H1 (cell line): ENCODE measurements at regions not wholly inside any gene's neighbourhood (a gene's known extent, or its start where the extent isn't known, plus 50 kb on each side); places are given as distances from the start of the nearest gene placed in this dataset.

ENCODE experiments used
- CTCF ChIA-PET: fragments of 300-600 bp; sonication (Branson Sonifier 250); formaldehyde crosslinking; loops from one replicate; lab custom pipeline; 2021; ENCODE audit not compliant: partially characterized antibody; lab: Charles Lee
- POLR2A ChIA-PET: fragments of 300-600 bp; sonication (Branson Sonifier 250); formaldehyde crosslinking; loops from one replicate; lab custom pipeline; 2021; ENCODE audit warnings: inconsistent platforms; ENCODE audit not compliant: partially characterized antibody; lab: Charles Lee
- DNase-seq, 2 experiments: peaks; one replicate each; pipeline versions ENCODE4 v3.0.0 to v3.0.0-alpha.2; 2010 to 2022; ENCODE audit warnings: low spot score in 2 of 2, low read depth in 1 of 2, mixed read lengths in 1 of 2
- FAIRE-seq: peaks from 2 replicates; lab custom pipeline; 2011; peaks lifted over from hg19 to GRCh38; lab: Jason Lieb, UNC
- H2AFZ ChIP-seq: 2 replicates; pipeline ENCODE4 v1.8.1; 2012; ENCODE audit warnings: low read length, inconsistent platforms
- H2AK5ac ChIP-seq: 2 replicates; pipeline ENCODE4 v1.6.1; 2013; ENCODE audit warnings: low read depth, low read length
- H2BK120ac ChIP-seq: replicated peaks from 2 replicates; pipeline ENCODE3; 2013; ENCODE audit warnings: low read depth, low read length, inconsistent platforms
- H2BK12ac ChIP-seq: 2 replicates; pipeline ENCODE4 v1.6.1; 2013; ENCODE audit warnings: low read depth, low read length
- H2BK15ac ChIP-seq: 2 replicates; pipeline ENCODE4 v1.6.1; 2013; ENCODE audit warnings: low read length
- H2BK20ac ChIP-seq: 2 replicates; pipeline ENCODE4 v1.6.1; 2013; ENCODE audit warnings: low read length
- H2BK5ac ChIP-seq: 2 replicates; pipeline ENCODE4 v1.6.1; 2013; ENCODE audit warnings: low read depth, low read length
- H3K14ac ChIP-seq: 2 replicates; pipeline ENCODE4 v1.6.1; 2013; ENCODE audit warnings: inconsistent platforms; ENCODE audit not compliant: insufficient read length
- H3K18ac ChIP-seq: 2 replicates; pipeline ENCODE4 v1.6.1; 2013; ENCODE audit warnings: low read length; ENCODE audit errors: extremely low read depth
- H3K23ac ChIP-seq: 2 replicates; pipeline ENCODE4 v1.6.1; 2013; ENCODE audit warnings: inconsistent platforms; ENCODE audit not compliant: insufficient read length
- H3K23me2 ChIP-seq: 2 replicates; pipeline ENCODE4 v1.6.1; 2013; ENCODE audit warnings: low read depth, low read length
- H3K27ac ChIP-seq: 2 replicates; pipeline ENCODE4 v1.6.1; 2011; ENCODE audit warnings: low read depth, low read length, inconsistent platforms
- H3K27me3 ChIP-seq, 4 experiments: replicated peaks in 1 of 4; 1 replicate in 1 of 4; 2 replicates in 3 of 4; pipeline versions ENCODE4 v1.6.1 to v1.8.1; 2011 to 2013; ENCODE audit warnings: low read length in 3 of 4, mild to moderate bottlenecking in 3 of 4, inconsistent platforms in 2 of 4, mixed read lengths in 2 of 4, moderate library complexity in 1 of 4; ENCODE audit not compliant: control insufficient read depth in 3 of 4, insufficient read depth in 3 of 4; ENCODE audit errors: extremely low read depth in 1 of 4
- H3K36me3 ChIP-seq, 4 experiments: 2 replicates each; pipeline versions ENCODE4 v1.6.1 to v1.8.1; 2011 to 2013; ENCODE audit warnings: mild to moderate bottlenecking in 4 of 4, low read length in 3 of 4, moderate library complexity in 2 of 4, control low read depth in 1 of 4, inconsistent platforms in 1 of 4; ENCODE audit not compliant: insufficient read depth in 4 of 4, control insufficient read depth in 2 of 4
- H3K4ac ChIP-seq: replicated peaks from 2 replicates; pipeline ENCODE3; 2013; ENCODE audit warnings: low read length, low read depth, mixed read lengths, inconsistent platforms; ENCODE audit not compliant: insufficient read length
- H3K4me1 ChIP-seq, 4 experiments: replicated peaks in 1 of 4; 1 replicate in 1 of 4; 2 replicates in 3 of 4; pipeline versions ENCODE4 v1.6.1 to v1.8.1; 2011 to 2013; ENCODE audit warnings: low read length in 3 of 4, inconsistent platforms in 2 of 4, mixed read lengths in 1 of 4; ENCODE audit not compliant: insufficient read depth in 4 of 4, control insufficient read depth in 3 of 4
- H3K4me2 ChIP-seq, 2 experiments: 2 replicates each; pipeline versions ENCODE4 v1.6.1 to v1.8.1; 2011 to 2013; ENCODE audit warnings: low read depth in 2 of 2, low read length in 2 of 2, control low read depth in 1 of 2, inconsistent platforms in 1 of 2, mild to moderate bottlenecking in 1 of 2; ENCODE audit not compliant: insufficient read depth in 1 of 2
- H3K4me3 ChIP-seq, 4 experiments: fragments of 200-600, 300-600 bp in 1 of 4; sonication (generic), shearing (Covaris generic), sonication (Bioruptor Twin) in 1 of 4; 2 replicates each; pipeline versions ENCODE4 v1.5.1 to v1.8.1; 2011 to 2016; ENCODE audit warnings: low read length in 4 of 4, low read depth in 3 of 4, control low read depth in 2 of 4, inconsistent platforms in 2 of 4, mild to moderate bottlenecking in 2 of 4, mixed read lengths in 1 of 4, moderate library complexity in 1 of 4; ENCODE audit not compliant: insufficient read depth in 2 of 4; ENCODE audit errors: extremely low read depth in 1 of 4
- H3K56ac ChIP-seq: replicated peaks from 2 replicates; pipeline ENCODE3; 2013; ENCODE audit warnings: low read depth, mild to moderate bottlenecking, mixed read lengths, low read length, inconsistent platforms; ENCODE audit not compliant: insufficient read length
- H3K79me1 ChIP-seq: 2 replicates; pipeline ENCODE4 v1.6.1; 2013; ENCODE audit warnings: low read depth, low read length, control low read depth
- H3K79me2 ChIP-seq, 2 experiments: 2 replicates each; pipeline versions ENCODE4 v1.6.1 to v1.8.1; 2012 to 2013; ENCODE audit warnings: low read length in 2 of 2, mild to moderate bottlenecking in 2 of 2, inconsistent platforms in 1 of 2; ENCODE audit not compliant: insufficient read depth in 2 of 2, control insufficient read depth in 1 of 2
- H3K9ac ChIP-seq, 4 experiments: replicated peaks in 1 of 4; 1 replicate in 1 of 4; 2 replicates in 3 of 4; pipeline versions ENCODE4 v1.6.1 to v1.8.1; 2011 to 2013; ENCODE audit warnings: low read depth in 3 of 4, low read length in 3 of 4, control low read depth in 2 of 4, mild to moderate bottlenecking in 2 of 4, moderate library complexity in 2 of 4, inconsistent platforms in 1 of 4; ENCODE audit errors: extremely low read depth in 1 of 4
- H3K9me3 ChIP-seq, 2 experiments: 2 replicates each; pipeline versions ENCODE4 v1.6.1 to v1.8.1; 2012 to 2013; ENCODE audit warnings: mild to moderate bottlenecking in 2 of 2, moderate library complexity in 2 of 2, control low read depth in 1 of 2, inconsistent platforms in 1 of 2, low read depth in 1 of 2, low read length in 1 of 2, mixed read lengths in 1 of 2; ENCODE audit not compliant: insufficient read depth in 2 of 2
- H4K20me1 ChIP-seq, 2 experiments: replicated peaks in 1 of 2; 2 replicates each; pipeline versions ENCODE3 to v1.8.1; 2011 to 2013; ENCODE audit warnings: inconsistent platforms in 2 of 2, low read length in 2 of 2, mild to moderate bottlenecking in 1 of 2; ENCODE audit not compliant: insufficient read depth in 2 of 2, control insufficient read depth in 1 of 2
- H4K5ac ChIP-seq: 2 replicates; pipeline ENCODE4 v1.6.1; 2013; ENCODE audit warnings: low read length, low read depth, mixed read lengths, inconsistent platforms; ENCODE audit not compliant: insufficient read length
- H4K8ac ChIP-seq: 2 replicates; pipeline ENCODE4 v1.8.0; 2013; ENCODE audit warnings: mild to moderate bottlenecking, moderate library complexity, low read length, inconsistent platforms; ENCODE audit not compliant: insufficient read depth; ENCODE audit errors: extremely low read depth
- H4K91ac ChIP-seq: replicated peaks from 2 replicates; pipeline ENCODE3; 2013; ENCODE audit warnings: low read length, mixed read lengths, inconsistent platforms; ENCODE audit not compliant: insufficient read length
- ASH2L ChIP-seq: fragments of 200-600, 300-600 bp; sonication (generic); IDR thresholded peaks from one replicate; pipeline ENCODE4 v1.7.1; 2017; ENCODE audit warnings: low read length
- BRCA1 ChIP-seq: IDR thresholded peaks from 2 replicates; pipeline ENCODE4 v1.6.1; 2012; ENCODE audit warnings: low read depth, low read length, improper control_type of control experiment
- FOSL1 ChIP-seq: IDR thresholded peaks from 2 replicates; pipeline ENCODE4 v1.6.1; 2011; ENCODE audit warnings: mild to moderate bottlenecking, low read depth, low read length, moderate library complexity; ENCODE audit not compliant: insufficient read depth
- MAFK ChIP-seq: IDR thresholded peaks from 2 replicates; pipeline ENCODE4 v1.6.1; 2012; ENCODE audit warnings: low read depth, mild to moderate bottlenecking, improper control_type of control experiment, low read length
- RFX5 ChIP-seq: IDR thresholded peaks from 2 replicates; pipeline ENCODE4 v1.6.1; 2011; ENCODE audit warnings: low read depth, low read length, improper control_type of control experiment, borderline replicate concordance
- RNF2 ChIP-seq: fragments of 200-900, 300-1000 bp; sonication (generic); IDR thresholded peaks from 2 replicates; pipeline ENCODE4 v1.7.1; 2016; ENCODE audit warnings: borderline replicate concordance, low read depth, mild to moderate bottlenecking, antibody characterized with exemption, low read length; ENCODE audit not compliant: poor library complexity, severe bottlenecking; ENCODE audit errors: missing control alignments
- SIX5 ChIP-seq: IDR thresholded peaks from 2 replicates; pipeline ENCODE4 v1.6.1; 2011; ENCODE audit warnings: mild to moderate bottlenecking, low read depth, low read length
- SRF ChIP-seq: IDR thresholded peaks from 2 replicates; pipeline ENCODE4 v1.6.1; 2011; ENCODE audit warnings: mild to moderate bottlenecking, low read depth, low read length, moderate library complexity
- SUZ12 ChIP-seq: fragments of 200-600 bp; sonication (generic); IDR thresholded peaks from 2 replicates; pipeline ENCODE4 v1.6.1; 2012; ENCODE audit warnings: mild to moderate bottlenecking, inconsistent platforms, low read length, moderate library complexity, mixed read lengths

DNA sequence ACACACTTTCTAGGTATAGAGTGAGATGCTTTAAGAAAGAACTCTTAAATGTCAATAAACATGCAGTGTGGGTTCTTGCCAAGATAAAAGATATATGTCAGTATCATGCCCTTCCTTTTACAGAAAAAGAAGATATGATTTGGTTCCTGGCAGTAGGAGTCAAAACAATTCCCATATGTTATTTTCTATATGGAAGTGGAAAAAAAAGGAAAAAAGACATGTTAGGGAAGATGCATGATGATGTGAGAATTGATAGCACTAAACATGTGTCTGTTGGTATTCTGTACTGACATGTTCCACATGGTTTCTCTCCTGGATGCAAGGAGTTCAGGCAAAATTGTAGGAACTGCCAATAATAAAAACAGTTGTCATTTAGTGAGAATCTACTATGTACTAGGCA, 318.8 kb upstream of the DACH1 start:
- no peak overlapping the region for H3K23ac ChIP-seq
- no peak overlapping the region for H4K8ac ChIP-seq
- H3K4ac ChIP-seq = no peak overlapping the region
- ChIA-PET CTCF (no interaction called here), POLR2A (no interaction called here)
- H3K14ac ChIP-seq = no peak overlapping the region
- H3K79me1 ChIP-seq = no peaks in the 10 kb centered on the region
- no peak overlapping the region for H4K5ac ChIP-seq
- H3K36me3 ChIP-seq = no peaks in the 10 kb centered on the region
- H2BK5ac ChIP-seq = no peak overlapping the region
- H4K20me1 ChIP-seq = no peaks in the 10 kb centered on the region
- DNase-seq = no peak
- no peak overlapping the region for H3K4me2 ChIP-seq
- TF ChIP-seq RNF2 (no peak), BRCA1 (no peak), SIX5 (no peak), FOSL1 (no peak), SRF (no peak), ASH2L (no peak), RFX5 (no peak), SUZ12 (no peak), MAFK (no peak)
- no peaks in the 10 kb centered on the region for H3K23me2 ChIP-seq
- H2AFZ ChIP-seq = no peak overlapping the region
- H3K18ac ChIP-seq = no peak overlapping the region
- H3K79me2 ChIP-seq = no peaks in the 10 kb centered on the region
- H2BK12ac ChIP-seq = no peak overlapping the region
- no peak overlapping the region for H3K56ac ChIP-seq
- no peak overlapping the region for H3K9ac ChIP-seq
- no peaks in the 10 kb centered on the region for H3K4me1 ChIP-seq
- H3K27me3 ChIP-seq = no peaks in the 10 kb centered on the region
- H3K9me3 ChIP-seq = no peaks in the 10 kb centered on the region
- H3K27ac ChIP-seq = no peak overlapping the region
- no peak overlapping the region for H3K4me3 ChIP-seq
- no peak overlapping the region for H2BK20ac ChIP-seq
- H2BK15ac ChIP-seq = no peak overlapping the region
- H2AK5ac ChIP-seq = no peak overlapping the region
- no peak for FAIRE-seq
- no peak overlapping the region for H4K91ac ChIP-seq
- H2BK120ac ChIP-seq = no peak overlapping the region
